ENCODE measurements at regions not wholly inside any gene's neighbourhood (a gene's known extent, or its start where the extent isn't known, plus 50 kb on each side); places are given as distances from the start of the nearest gene placed in this dataset.

GRCh38 chr2:2692599-2693389 lies 361.7 kb upstream of the MYT1L start:
- no peak for DNase-seq (ENCODE audit: extremely low read depth, low read depth)

- DNase-seq (ENCODE audit: extremely low read depth, low read depth) = no peak
Measured at GRCh38 chr2:2691419-2691818, 360.3 kb upstream of the MYT1L start.

- DNase-seq (ENCODE audit: extremely low read depth, low read depth) = no peak
Measured at GRCh38 chr2:2690985-2691384, 359.9 kb upstream of the MYT1L start.

- DNase-seq (ENCODE audit: extremely low read depth, low read depth) = no peak
Measured at GRCh38 chr2:2689306-2689705, 358.2 kb upstream of the MYT1L start.

- DNase-seq (ENCODE audit: extremely low read depth, low read depth) = no peak
Measured at GRCh38 chr2:2688254-2688653, 357.2 kb upstream of the MYT1L start.

- no peak for DNase-seq (ENCODE audit: extremely low read depth, low read depth)
Measured at GRCh38 chr2:2687745-2688144, 356.7 kb upstream of the MYT1L start.

- no peak for DNase-seq (ENCODE audit: extremely low read depth, low read depth)
Measured at GRCh38 chr2:2686222-2686621, 355.1 kb upstream of the MYT1L start.

GRCh38 chr2:2683606-2684224 lies 352.6 kb upstream of the MYT1L start:
- no peak for DNase-seq (ENCODE audit: extremely low read depth, low read depth)

- no peak for DNase-seq (ENCODE audit: extremely low read depth, low read depth)
Measured at GRCh38 chr2:2682700-2683342, 351.7 kb upstream of the MYT1L start.

GRCh38 chr2:2681711-2682251 lies 350.7 kb upstream of the MYT1L start:
- no peak for DNase-seq (ENCODE audit: extremely low read depth, low read depth)

- no peak for DNase-seq (ENCODE audit: extremely low read depth, low read depth)
Measured at GRCh38 chr2:2681085-2681484, 350.0 kb upstream of the MYT1L start.

- no peak for DNase-seq (ENCODE audit: extremely low read depth, low read depth)
Measured at GRCh38 chr2:2674831-2675230, 343.8 kb upstream of the MYT1L start.

- DNase-seq (ENCODE audit: extremely low read depth, low read depth) = no peak
Measured at GRCh38 chr2:2673406-2673805, 342.3 kb upstream of the MYT1L start.

GRCh38 chr2:2672249-2672648 lies 341.2 kb upstream of the MYT1L start:
- no peak for DNase-seq (ENCODE audit: extremely low read depth, low read depth)

- no peak for DNase-seq (ENCODE audit: extremely low read depth, low read depth)
Measured at GRCh38 chr2:2671826-2672225, 340.8 kb upstream of the MYT1L start.

GRCh38 chr2:2669316-2669715 lies 338.2 kb upstream of the MYT1L start:
- no peak for DNase-seq (ENCODE audit: extremely low read depth, low read depth)

GRCh38 chr2:2668681-2669265 lies 337.7 kb upstream of the MYT1L start:
- DNase-seq (ENCODE audit: extremely low read depth, low read depth) = no peak

- no peak for DNase-seq (ENCODE audit: extremely low read depth, low read depth)
Measured at GRCh38 chr2:2667690-2668089, 336.6 kb upstream of the MYT1L start.

GRCh38 chr2:2665834-2666133 lies 334.7 kb upstream of the MYT1L start:
- DNase-seq (ENCODE audit: extremely low read depth, low read depth) = no peak

- no peak for DNase-seq (ENCODE audit: extremely low read depth, low read depth)
Measured at GRCh38 chr2:2664989-2665833, 334.1 kb upstream of the MYT1L start.
